Adrenal gland (tissue), 9 donors: ENCODE measurements at regions not wholly inside any gene's neighbourhood (a gene's known extent, or its start where the extent isn't known, plus 50 kb on each side); places are given as distances from the start of the nearest gene placed in this dataset.

ENCODE experiments used
- DNase-seq, 7 donors: peaks; one replicate each; pipeline ENCODE4 v3.0.0-alpha.2; 2019 to 2020
- H3K27ac ChIP-seq, 5 donors: fragments of 200-600 bp; sonication (generic) in 4 of 5; 1 replicate in 3 of 5; 2 replicates in 2 of 5; pipeline versions ENCODE4 v1.5.1 to v1.8.0; 2016 to 2020; ENCODE audit warnings: mild to moderate bottlenecking in 1 of 5
- H3K27me3 ChIP-seq: fragments of 200-600 bp; 2 replicates; pipeline ENCODE4 v1.8.0; 2021
- H3K36me3 ChIP-seq, 2 donors: fragments of 200-600 bp; replicated peaks in 1 of 2; 1 replicate in 1 of 2; 2 replicates in 1 of 2; pipeline versions ENCODE4 v1.5.1 to v1.8.0; 2018 to 2022
- H3K4me1 ChIP-seq, 2 donors: fragments of 200-600 bp; replicated peaks in 1 of 2; 1 replicate in 1 of 2; 2 replicates in 1 of 2; pipeline versions ENCODE4 v1.5.1 to v1.8.0; 2018 to 2021
- H3K4me3 ChIP-seq, 4 donors: fragments of 200-600 bp; sonication (generic) in 3 of 4; one replicate each; pipeline ENCODE4 v1.5.1; 2016 to 2018
- H3K9me3 ChIP-seq, 3 donors: fragments of 200-600 bp; sonication (generic) in 1 of 3; replicated peaks in 1 of 3; 1 replicate in 2 of 3; 2 replicates in 1 of 3; pipeline versions ENCODE4 v1.5.1 to v1.8.0; 2016 to 2021
- POLR2A ChIP-seq, 2 donors: fragments of 450-650 bp; IDR thresholded peaks; one replicate each; pipeline ENCODE4 v1.6.1; 2017; ENCODE audit warnings: antibody characterized with exemption in 2 of 2, mild to moderate bottlenecking in 2 of 2, moderate library complexity in 1 of 2
- WGBS, 4 donors: extraction: QIAGEN DNeasy Blood & Tissue Kit in 2 of 4; methylation state at CpG; one replicate each; pipeline versions ENCODE4 v1.1.5 to v1.1.7; 2013 to 2017; 5-methylcytosine and 5-hydroxymethylcytosine counted together
- intact Hi-C, 2 donors: fragments of 100-400 bp; cut with DNase I; formaldehyde crosslinking; loops; one replicate each; pipeline versions ENCODE4 v1.14.1 to v1.15.0; 2022 to 2023
- TF ChIP-seq, protein P1 (sequence below), 6 experiments: fragments of 450-650 bp in 4 of 6; fragments of 200-600 bp in 2 of 6; sonication (generic) in 1 of 6; IDR thresholded peaks; 1 replicate in 5 of 6; 2 replicates in 1 of 6; pipeline versions ENCODE4 v1.5.1 to v1.8.0; 2016 to 2021; ENCODE audit warnings: antibody characterized with exemption in 6 of 6, mild to moderate bottlenecking in 2 of 6, moderate library complexity in 1 of 6
- donor health status: healthy with polysubstance abuse.
- donor health status: Bipolar disorder and iron deficiency.
- donor health status: DM: yes; HTN: yes; CAD: no.
- donor health status: DM: no; HTN: no; CAD: no.
- donor health status: DM: no; HTN: no; CAD: no.

DNA sequence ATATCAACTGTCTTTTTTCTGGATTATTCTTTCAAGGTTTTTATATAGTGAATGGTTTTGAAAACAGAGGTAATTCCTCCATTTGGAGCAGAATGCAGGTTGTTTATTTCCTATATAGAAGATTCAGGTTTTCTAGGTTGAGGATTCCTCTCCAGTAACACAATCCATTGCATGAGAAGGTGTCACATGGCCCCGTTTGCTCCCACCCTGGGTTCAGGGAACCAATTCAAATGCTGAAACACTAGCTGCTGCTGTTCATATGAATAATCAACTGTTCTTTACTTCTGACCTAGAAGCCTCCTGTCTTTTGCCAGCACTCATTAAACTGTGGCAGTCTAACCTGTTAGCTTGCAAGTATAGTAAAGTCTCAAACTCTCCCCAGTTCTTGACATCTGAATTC, 1316.9 kb upstream of the TENM3 start:
- TF ChIP-seq POLR2A (IDR thresholded peaks at IDR 0.05), result no peak
- TF ChIP-seq, protein P1, sequence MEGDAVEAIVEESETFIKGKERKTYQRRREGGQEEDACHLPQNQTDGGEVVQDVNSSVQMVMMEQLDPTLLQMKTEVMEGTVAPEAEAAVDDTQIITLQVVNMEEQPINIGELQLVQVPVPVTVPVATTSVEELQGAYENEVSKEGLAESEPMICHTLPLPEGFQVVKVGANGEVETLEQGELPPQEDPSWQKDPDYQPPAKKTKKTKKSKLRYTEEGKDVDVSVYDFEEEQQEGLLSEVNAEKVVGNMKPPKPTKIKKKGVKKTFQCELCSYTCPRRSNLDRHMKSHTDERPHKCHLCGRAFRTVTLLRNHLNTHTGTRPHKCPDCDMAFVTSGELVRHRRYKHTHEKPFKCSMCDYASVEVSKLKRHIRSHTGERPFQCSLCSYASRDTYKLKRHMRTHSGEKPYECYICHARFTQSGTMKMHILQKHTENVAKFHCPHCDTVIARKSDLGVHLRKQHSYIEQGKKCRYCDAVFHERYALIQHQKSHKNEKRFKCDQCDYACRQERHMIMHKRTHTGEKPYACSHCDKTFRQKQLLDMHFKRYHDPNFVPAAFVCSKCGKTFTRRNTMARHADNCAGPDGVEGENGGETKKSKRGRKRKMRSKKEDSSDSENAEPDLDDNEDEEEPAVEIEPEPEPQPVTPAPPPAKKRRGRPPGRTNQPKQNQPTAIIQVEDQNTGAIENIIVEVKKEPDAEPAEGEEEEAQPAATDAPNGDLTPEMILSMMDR (IDR thresholded peaks at IDR 0.05), result no peak
- no peak for DNase-seq
- intact Hi-C loops, result no loop called here
- 56 to 82% (median 70%) methylated on average over 1 of the region's 1 CpG for WGBS, 4 donors
- H3K27ac ChIP-seq, result no peak overlapping the region
- H3K27me3 ChIP-seq, result no peaks in the 10 kb centered on the region
- no peak overlapping the region for H3K4me3 ChIP-seq
- no peaks in the 10 kb centered on the region for H3K4me1 ChIP-seq
- H3K36me3 ChIP-seq, result no peaks in the 10 kb centered on the region
- H3K9me3 ChIP-seq, result no peaks in the 10 kb centered on the region

DNA sequence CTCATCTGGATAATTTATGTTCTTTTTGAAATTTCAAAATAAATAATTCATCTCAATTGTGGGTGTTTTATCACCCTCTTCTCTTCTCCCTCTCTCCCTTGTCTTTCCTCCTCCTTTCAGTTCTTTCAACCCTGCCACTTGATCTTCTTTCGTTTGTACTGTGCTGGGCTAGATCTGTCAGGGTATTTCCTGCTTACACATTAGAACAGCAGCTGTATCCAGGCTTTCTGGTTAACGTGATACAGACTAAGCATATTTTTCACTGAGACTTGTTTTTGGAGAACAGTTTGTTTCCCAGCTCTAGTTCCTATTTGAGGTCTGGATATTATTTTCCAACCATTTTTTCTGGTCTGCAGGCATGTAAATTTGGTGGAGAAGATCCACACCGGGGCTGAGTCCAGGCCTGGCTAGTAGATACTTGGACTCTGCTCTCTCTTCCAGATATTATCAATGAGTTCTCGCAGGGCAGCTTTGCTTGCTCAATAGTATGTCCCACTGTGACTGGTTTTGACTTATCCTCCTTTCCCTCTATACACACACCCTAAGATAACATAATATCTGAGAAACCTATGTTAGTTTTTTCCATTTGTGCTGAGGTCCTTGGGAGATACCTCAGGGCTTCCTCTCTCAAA, 1310.7 kb upstream of the TENM3 start:
- no peaks in the 10 kb centered on the region for H3K36me3 ChIP-seq
- H3K27me3 ChIP-seq, result no peaks in the 10 kb centered on the region
- no peak for TF ChIP-seq POLR2A (IDR thresholded peaks at IDR 0.05)
- TF ChIP-seq, protein P1 (IDR thresholded peaks at IDR 0.05), result no peak
- H3K4me3 ChIP-seq, result no peak overlapping the region
- DNase-seq, result no peak
- H3K4me1 ChIP-seq, result no peaks in the 10 kb centered on the region
- intact Hi-C loops, result no loop called here
- H3K9me3 ChIP-seq, result no peaks in the 10 kb centered on the region
- WGBS, 4 donors, result 43 to 54% (median 50%) methylated on average over 4 of the region's 4 CpGs
- no peak overlapping the region for H3K27ac ChIP-seq

DNA sequence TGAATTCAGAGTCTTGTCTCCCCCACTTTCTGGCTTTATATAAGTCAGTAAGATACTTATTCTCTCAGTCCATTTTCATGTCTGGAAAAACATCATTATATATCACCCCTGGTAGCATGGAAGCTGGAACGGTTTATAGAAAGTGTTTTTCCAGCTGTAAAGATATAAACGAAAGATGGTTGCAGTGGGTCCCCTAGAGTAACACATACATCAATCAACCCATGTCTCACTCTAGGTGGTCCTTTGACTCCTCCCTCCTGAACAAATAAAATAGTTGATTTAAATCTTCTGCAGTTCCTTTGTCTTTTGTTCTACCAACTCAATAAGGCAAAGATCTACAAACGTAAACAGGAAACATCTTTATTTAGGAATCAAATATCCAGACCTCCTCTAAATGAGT, 1306.1 kb upstream of the TENM3 start:
- intact Hi-C loops, result no loop called here

GRCh38 chr4:180940680-180941079, 1302.5 kb upstream of the TENM3 start:
- WGBS, 4 donors, result 83 to 93% (median 88%) methylated on average over 1 of the region's 1 CpG
- intact Hi-C loops, result no loop called here
- no peaks in the 10 kb centered on the region for H3K36me3 ChIP-seq
- no peak for DNase-seq
- no peak overlapping the region for H3K27ac ChIP-seq
- H3K4me1 ChIP-seq, result no peaks in the 10 kb centered on the region
- H3K9me3 ChIP-seq, result no peaks in the 10 kb centered on the region
- no peak overlapping the region for H3K4me3 ChIP-seq
- no peak for TF ChIP-seq POLR2A (IDR thresholded peaks at IDR 0.05)
- TF ChIP-seq, protein P1 (IDR thresholded peaks at IDR 0.05), result no peak
- H3K27me3 ChIP-seq, result no peaks in the 10 kb centered on the region

More for the DNA sequence above, 1306.1 kb upstream of the TENM3 start:
- WGBS, 4 donors, result 54 to 62% (median 57%) methylated on average over 3 of the region's 3 CpGs
- TF ChIP-seq, protein P1 (IDR thresholded peaks at IDR 0.05), result no peak
- no peak for TF ChIP-seq POLR2A (IDR thresholded peaks at IDR 0.05)
- no peak overlapping the region for H3K27ac ChIP-seq
- H3K27me3 ChIP-seq, result no peaks in the 10 kb centered on the region
- no peaks in the 10 kb centered on the region for H3K9me3 ChIP-seq
- DNase-seq, result no peak
- H3K4me1 ChIP-seq, result no peaks in the 10 kb centered on the region
- H3K36me3 ChIP-seq, result no peaks in the 10 kb centered on the region
- no peak overlapping the region for H3K4me3 ChIP-seq
